ENCODE measurements at regions not wholly inside any gene's neighbourhood (a gene's known extent, or its start where the extent isn't known, plus 50 kb on each side); places are given as distances from the start of the nearest gene placed in this dataset.
A peak's percentile ranks its signal among the peaks of the same experiment; 100 is the strongest.

DNA sequence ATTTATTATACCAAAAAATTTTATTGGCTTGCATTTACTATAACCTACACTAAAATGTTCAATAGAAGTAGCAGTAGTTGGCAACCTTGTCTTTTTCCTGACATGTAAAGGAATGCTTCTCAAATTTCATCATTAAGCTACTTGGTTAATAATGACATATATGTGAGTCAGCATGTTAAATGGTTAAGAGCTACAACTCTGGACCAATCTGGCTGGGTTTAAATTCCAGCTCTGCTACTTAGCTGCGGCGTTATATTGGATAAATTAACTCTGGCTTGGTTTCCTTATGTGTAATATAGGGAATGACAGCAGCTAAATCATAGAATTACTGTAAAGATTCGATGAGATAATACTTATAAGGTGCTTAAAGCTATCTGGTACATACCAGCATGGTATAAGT lies 53.7 kb upstream of the OTOGL start:
- no peaks in the 10 kb centered on the region for H3K9me3 ChIP-seq
- POLR2A ChIA-PET, result no interaction called here
- WGBS (ENCODE audit: low lambda C conversion rate), result 17% methylated on average over 3 of the region's 3 CpGs
- peaks cover 29% of the 10 kb centered on the region for H3F3A ChIP-seq (replicated peaks; ENCODE audit: insufficient read depth)
- H3K4me1 ChIP-seq (ENCODE audit: control insufficient read depth in 1 of 2, insufficient read depth in 2 of 2, low read depth in 1 of 2, low read length in 1 of 2), result peaks cover 0 to 26% of the 10 kb centered on the region in 2 experiments; a peak in 3 of 4 replicates
- 0 out of 2 replicates have a peak overlapping the region, but pooled peaks have one; percentile 16 for H2AFZ ChIP-seq (ENCODE audit: low read depth)
- no peak for DNase-seq
- H3K79me2 ChIP-seq (ENCODE audit: insufficient read depth), result no peaks in the 10 kb centered on the region
- H3K9me2 ChIP-seq, result no peaks in the 10 kb centered on the region
- H3K4me3 ChIP-seq (ENCODE audit: low read depth in 2 of 2, low read length in 1 of 2), result no peak overlapping the region; a peak in 1 of 4 replicates
- H3K36me3 ChIP-seq (replicated peaks in 1 of 2; ENCODE audit: control insufficient read depth in 1 of 2, insufficient read depth in 2 of 2, low read length in 1 of 2), result no peaks in the 10 kb centered on the region
- H3K4me2 ChIP-seq, result peak overlapping the region; percentile 62; the same call in 1 of the 2 replicates
- peak overlapping the region in 1 of 2 experiments; percentile 95; a peak in 3 of 4 replicates for H3K27ac ChIP-seq (ENCODE audit: low read depth in 2 of 2, low read length in 1 of 2)
- H4K20me1 ChIP-seq (ENCODE audit: insufficient read depth), result no peaks in the 10 kb centered on the region
- CTCF ChIA-PET, result interaction anchor here (1.1 kb wide), 1 partner anchor 12 kb away, joined by 3 read pairs; no protein-coding TSS in a partner anchor
- H3K9ac ChIP-seq, result peak overlapping the region; percentile 61; the same call in 1 of the 2 replicates
- no peaks in the 10 kb centered on the region for H3K27me3 ChIP-seq (ENCODE audit: insufficient read depth)
- no peak for TF ChIP-seq GABPA (IDR thresholded peaks at IDR 0.05; ENCODE audit: low read depth)
- TF ChIP-seq, protein P1, sequence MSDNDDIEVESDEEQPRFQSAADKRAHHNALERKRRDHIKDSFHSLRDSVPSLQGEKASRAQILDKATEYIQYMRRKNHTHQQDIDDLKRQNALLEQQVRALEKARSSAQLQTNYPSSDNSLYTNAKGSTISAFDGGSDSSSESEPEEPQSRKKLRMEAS (IDR thresholded peaks at IDR 0.05; ENCODE audit: low read depth), result no peak
- TF ChIP-seq RCOR1 (IDR thresholded peaks at IDR 0.05; ENCODE audit: low read length), result no peak
- peak; percentile 69 for TF ChIP-seq JUND (IDR thresholded peaks at IDR 0.05)
- no peak for TF ChIP-seq YY1 (IDR thresholded peaks at IDR 0.05; ENCODE audit: low read depth)
- TF ChIP-seq EZH2phosphoT487 (IDR thresholded peaks at IDR 0.05; ENCODE audit: borderline replicate concordance, low read depth), result no peak
- TF ChIP-seq MEF2A (IDR thresholded peaks at IDR 0.05; ENCODE audit: borderline replicate concordance, low read depth), result peak; percentile 77; the same call in 1 of the 2 replicates
- TF ChIP-seq SIN3A (IDR thresholded peaks at IDR 0.05; ENCODE audit: borderline replicate concordance, low read depth, low read length), result no peak
- peak; percentile 34; the same call in 1 of the 2 replicates for TF ChIP-seq RXRA (IDR thresholded peaks at IDR 0.05; ENCODE audit: borderline replicate concordance, low read depth)
- TF ChIP-seq, protein P2, sequence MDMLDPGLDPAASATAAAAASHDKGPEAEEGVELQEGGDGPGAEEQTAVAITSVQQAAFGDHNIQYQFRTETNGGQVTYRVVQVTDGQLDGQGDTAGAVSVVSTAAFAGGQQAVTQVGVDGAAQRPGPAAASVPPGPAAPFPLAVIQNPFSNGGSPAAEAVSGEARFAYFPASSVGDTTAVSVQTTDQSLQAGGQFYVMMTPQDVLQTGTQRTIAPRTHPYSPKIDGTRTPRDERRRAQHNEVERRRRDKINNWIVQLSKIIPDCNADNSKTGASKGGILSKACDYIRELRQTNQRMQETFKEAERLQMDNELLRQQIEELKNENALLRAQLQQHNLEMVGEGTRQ (IDR thresholded peaks at IDR 0.05; ENCODE audit: borderline replicate concordance, low read depth, low read length), result no peak
- peak in 1 of 2 experiments; percentile 88; a peak in 2 of 4 replicates for TF ChIP-seq EP300 (IDR thresholded peaks at IDR 0.05; ENCODE audit: borderline replicate concordance in 1 of 2, low read depth in 1 of 2, low read length in 1 of 2)
- TF ChIP-seq, protein P3, sequence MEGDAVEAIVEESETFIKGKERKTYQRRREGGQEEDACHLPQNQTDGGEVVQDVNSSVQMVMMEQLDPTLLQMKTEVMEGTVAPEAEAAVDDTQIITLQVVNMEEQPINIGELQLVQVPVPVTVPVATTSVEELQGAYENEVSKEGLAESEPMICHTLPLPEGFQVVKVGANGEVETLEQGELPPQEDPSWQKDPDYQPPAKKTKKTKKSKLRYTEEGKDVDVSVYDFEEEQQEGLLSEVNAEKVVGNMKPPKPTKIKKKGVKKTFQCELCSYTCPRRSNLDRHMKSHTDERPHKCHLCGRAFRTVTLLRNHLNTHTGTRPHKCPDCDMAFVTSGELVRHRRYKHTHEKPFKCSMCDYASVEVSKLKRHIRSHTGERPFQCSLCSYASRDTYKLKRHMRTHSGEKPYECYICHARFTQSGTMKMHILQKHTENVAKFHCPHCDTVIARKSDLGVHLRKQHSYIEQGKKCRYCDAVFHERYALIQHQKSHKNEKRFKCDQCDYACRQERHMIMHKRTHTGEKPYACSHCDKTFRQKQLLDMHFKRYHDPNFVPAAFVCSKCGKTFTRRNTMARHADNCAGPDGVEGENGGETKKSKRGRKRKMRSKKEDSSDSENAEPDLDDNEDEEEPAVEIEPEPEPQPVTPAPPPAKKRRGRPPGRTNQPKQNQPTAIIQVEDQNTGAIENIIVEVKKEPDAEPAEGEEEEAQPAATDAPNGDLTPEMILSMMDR (IDR thresholded peaks at IDR 0.05), result no peak
- TF ChIP-seq SMC3 (IDR thresholded peaks at IDR 0.05; ENCODE audit: low read depth, low read length), result no peak
- TF ChIP-seq, protein P4, sequence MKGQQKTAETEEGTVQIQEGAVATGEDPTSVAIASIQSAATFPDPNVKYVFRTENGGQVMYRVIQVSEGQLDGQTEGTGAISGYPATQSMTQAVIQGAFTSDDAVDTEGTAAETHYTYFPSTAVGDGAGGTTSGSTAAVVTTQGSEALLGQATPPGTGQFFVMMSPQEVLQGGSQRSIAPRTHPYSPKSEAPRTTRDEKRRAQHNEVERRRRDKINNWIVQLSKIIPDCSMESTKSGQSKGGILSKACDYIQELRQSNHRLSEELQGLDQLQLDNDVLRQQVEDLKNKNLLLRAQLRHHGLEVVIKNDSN (IDR thresholded peaks at IDR 0.05; ENCODE audit: borderline replicate concordance, low read depth), result no peak
- no peak for TF ChIP-seq RAD21 (IDR thresholded peaks at IDR 0.05; ENCODE audit: low read length)
- peak; percentile 54; the same call in 1 of the 2 replicates for TF ChIP-seq TEAD4 (IDR thresholded peaks at IDR 0.05; ENCODE audit: borderline replicate concordance, insufficient read depth)
- peak; percentile 73 for TF ChIP-seq FOSL2 (IDR thresholded peaks at IDR 0.05; ENCODE audit: borderline replicate concordance, low read depth)
- TF ChIP-seq CHD2 (IDR thresholded peaks at IDR 0.05; ENCODE audit: low read length, partially characterized antibody), result no peak
- TF ChIP-seq TAF1 (IDR thresholded peaks at IDR 0.05; ENCODE audit: borderline replicate concordance, low read depth, low read length), result no peak
- TF ChIP-seq, protein P5, sequence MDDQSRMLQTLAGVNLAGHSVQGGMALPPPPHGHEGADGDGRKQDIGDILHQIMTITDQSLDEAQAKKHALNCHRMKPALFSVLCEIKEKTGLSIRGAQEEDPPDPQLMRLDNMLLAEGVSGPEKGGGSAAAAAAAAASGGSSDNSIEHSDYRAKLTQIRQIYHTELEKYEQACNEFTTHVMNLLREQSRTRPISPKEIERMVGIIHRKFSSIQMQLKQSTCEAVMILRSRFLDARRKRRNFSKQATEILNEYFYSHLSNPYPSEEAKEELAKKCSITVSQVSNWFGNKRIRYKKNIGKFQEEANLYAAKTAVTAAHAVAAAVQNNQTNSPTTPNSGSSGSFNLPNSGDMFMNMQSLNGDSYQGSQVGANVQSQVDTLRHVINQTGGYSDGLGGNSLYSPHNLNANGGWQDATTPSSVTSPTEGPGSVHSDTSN (IDR thresholded peaks at IDR 0.05), result peak; percentile 77; the same call in 1 of the 2 replicates
- no peak for TF ChIP-seq GATA2 (CRISPR knock-in tag; IDR thresholded peaks at IDR 0.05)
- TF ChIP-seq, protein P6, sequence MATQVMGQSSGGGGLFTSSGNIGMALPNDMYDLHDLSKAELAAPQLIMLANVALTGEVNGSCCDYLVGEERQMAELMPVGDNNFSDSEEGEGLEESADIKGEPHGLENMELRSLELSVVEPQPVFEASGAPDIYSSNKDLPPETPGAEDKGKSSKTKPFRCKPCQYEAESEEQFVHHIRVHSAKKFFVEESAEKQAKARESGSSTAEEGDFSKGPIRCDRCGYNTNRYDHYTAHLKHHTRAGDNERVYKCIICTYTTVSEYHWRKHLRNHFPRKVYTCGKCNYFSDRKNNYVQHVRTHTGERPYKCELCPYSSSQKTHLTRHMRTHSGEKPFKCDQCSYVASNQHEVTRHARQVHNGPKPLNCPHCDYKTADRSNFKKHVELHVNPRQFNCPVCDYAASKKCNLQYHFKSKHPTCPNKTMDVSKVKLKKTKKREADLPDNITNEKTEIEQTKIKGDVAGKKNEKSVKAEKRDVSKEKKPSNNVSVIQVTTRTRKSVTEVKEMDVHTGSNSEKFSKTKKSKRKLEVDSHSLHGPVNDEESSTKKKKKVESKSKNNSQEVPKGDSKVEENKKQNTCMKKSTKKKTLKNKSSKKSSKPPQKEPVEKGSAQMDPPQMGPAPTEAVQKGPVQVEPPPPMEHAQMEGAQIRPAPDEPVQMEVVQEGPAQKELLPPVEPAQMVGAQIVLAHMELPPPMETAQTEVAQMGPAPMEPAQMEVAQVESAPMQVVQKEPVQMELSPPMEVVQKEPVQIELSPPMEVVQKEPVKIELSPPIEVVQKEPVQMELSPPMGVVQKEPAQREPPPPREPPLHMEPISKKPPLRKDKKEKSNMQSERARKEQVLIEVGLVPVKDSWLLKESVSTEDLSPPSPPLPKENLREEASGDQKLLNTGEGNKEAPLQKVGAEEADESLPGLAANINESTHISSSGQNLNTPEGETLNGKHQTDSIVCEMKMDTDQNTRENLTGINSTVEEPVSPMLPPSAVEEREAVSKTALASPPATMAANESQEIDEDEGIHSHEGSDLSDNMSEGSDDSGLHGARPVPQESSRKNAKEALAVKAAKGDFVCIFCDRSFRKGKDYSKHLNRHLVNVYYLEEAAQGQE (IDR thresholded peaks at IDR 0.05; ENCODE audit: low read depth, low read length), result no peak
- peak; percentile 77; the same call in 1 of the 2 replicates for TF ChIP-seq NFIC (IDR thresholded peaks at IDR 0.05; ENCODE audit: borderline replicate concordance)
